Coronary artery (tissue), 2 donors: ENCODE measurements at regions not wholly inside any gene's neighbourhood (a gene's known extent, or its start where the extent isn't known, plus 50 kb on each side); places are given as distances from the start of the nearest gene placed in this dataset.

Source experiments
- DNase-seq: peaks from one replicate; pipeline ENCODE4 v3.0.0-alpha.2; 2017; ENCODE audit warnings: low spot score
- H3K27ac ChIP-seq, 2 donors: fragments of 200-600 bp; sonication (generic); one replicate each; pipeline ENCODE4 v1.5.1; 2016 to 2019
- H3K4me3 ChIP-seq: fragments of 200-600 bp; sonication (generic); 2 replicates; pipeline ENCODE4 v1.5.1; 2016; ENCODE audit warnings: mild to moderate bottlenecking, moderate library complexity
- CTCF ChIP-seq: fragments of 200-600 bp; sonication (generic); IDR thresholded peaks from one replicate; pipeline ENCODE4 v1.5.1; 2019; ENCODE audit warnings: antibody characterized with exemption

GRCh38 chr6:4383910-4384638 lies 248.7 kb upstream of the ECI2 start:
- no peak for DNase-seq
- no peak for TF ChIP-seq CTCF
- Histone ChIP-seq H3K4me3 (no peak overlapping the region), H3K27ac (no peak overlapping the region)

DNA sequence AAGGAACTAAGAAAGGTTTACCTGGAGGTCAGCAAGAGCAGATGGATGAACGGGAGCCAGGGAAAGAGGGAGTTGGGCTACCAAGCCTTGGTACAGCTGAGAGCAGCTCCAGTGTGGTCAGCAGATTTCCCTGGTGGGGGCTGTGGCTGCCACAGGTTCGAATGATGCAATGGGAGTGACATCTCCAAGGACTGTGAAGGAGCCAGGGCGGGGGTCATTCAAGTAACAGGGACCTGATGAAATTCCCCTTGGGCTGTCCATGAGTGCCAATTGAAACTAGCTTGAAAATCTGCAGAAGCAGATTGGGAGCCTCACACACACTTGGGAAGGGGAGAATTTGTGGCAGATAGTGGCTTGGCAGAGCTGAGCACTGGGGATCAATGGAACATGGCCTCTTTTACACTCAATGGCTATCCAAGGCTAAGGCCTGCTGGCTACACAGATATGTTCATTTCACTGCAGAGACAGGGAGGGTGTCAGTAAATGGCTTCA lies 247.0 kb upstream of the ECI2 start:
- no peak for DNase-seq
- Histone ChIP-seq H3K27ac (no peak overlapping the region), H3K4me3 (no peak overlapping the region)
- TF ChIP-seq CTCF = no peak

DNA sequence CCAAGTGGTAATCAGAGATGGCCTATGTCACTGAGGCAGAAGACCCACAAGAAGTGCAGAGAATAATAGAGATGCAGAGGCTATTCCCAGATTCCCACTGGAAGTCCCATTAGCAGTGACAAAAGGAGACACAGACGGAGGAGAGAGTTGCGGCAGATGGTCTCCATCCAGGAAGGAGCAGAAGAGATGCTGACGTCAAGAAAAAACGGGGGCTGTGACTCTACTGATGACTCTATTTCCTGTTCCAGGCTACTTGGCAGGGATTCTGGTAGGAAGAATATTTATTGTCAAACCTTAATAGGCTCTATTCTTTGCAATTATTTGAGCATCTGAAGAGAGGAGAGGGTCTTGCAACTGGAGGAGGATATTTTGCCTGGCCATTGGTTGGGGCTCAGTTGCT lies 246.0 kb upstream of the ECI2 start:
- no peak for DNase-seq
- Histone ChIP-seq H3K4me3 (no peak overlapping the region), H3K27ac (no peak overlapping the region)
- TF ChIP-seq CTCF = no peak

- TF ChIP-seq CTCF = no peak
- DNase-seq = no peak
- H3K4me3 ChIP-seq = no peak overlapping the region
- no peak overlapping the region for H3K27ac ChIP-seq
Measured at GRCh38 chr6:4380881-4381281, 245.5 kb upstream of the ECI2 start.

DNA sequence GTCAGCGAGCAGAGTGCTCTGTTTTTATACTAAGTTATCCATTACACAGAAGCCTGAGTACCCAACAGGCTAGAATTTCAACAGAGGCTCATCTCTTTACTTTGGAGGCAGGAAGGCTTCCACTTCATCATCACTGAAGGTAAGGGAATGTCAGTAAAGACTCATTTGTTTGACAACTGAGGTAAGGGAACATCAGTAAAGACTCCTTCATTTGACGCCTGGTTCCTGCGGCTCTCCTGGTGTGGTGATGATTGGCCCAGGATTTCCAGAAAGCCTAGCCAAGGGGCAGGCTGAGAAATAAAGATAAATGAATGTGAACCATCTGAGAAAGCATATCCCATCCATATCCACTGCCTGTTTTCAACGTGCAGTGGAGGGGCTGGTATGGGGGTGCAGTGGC lies 244.6 kb upstream of the ECI2 start:
- H3K4me3 ChIP-seq = no peak overlapping the region
- no peak overlapping the region for H3K27ac ChIP-seq
- no peak for TF ChIP-seq CTCF
- no peak for DNase-seq

- no peak for DNase-seq
- no peak for TF ChIP-seq CTCF
- Histone ChIP-seq H3K4me3 (no peak overlapping the region), H3K27ac (no peak overlapping the region)
Measured at GRCh38 chr6:4378319-4378996, 243.1 kb upstream of the ECI2 start.

- no peak overlapping the region for H3K4me3 ChIP-seq
- no peak overlapping the region for H3K27ac ChIP-seq
- no peak for TF ChIP-seq CTCF
- DNase-seq = no peak
Measured at GRCh38 chr6:4377603-4378002, 242.2 kb upstream of the ECI2 start.
